WTC11 (cell line): ENCODE measurements at regions not wholly inside any gene's neighbourhood (a gene's known extent, or its start where the extent isn't known, plus 50 kb on each side); places are given as distances from the start of the nearest gene placed in this dataset.

Source experiments
- ELF4 ChIP-seq: sonication (generic); formaldehyde crosslinking; IDR thresholded peaks from 2 replicates; pipeline ENCODE4 v1.8.1; 2022; ENCODE audit warnings: low read depth, mild to moderate bottlenecking, moderate library complexity, missing genetic modification reagents
- SMAD3 ChIP-seq: sonication (generic); formaldehyde crosslinking; IDR thresholded peaks from 2 replicates; pipeline ENCODE4 v1.8.0; 2022; ENCODE audit warnings: missing genetic modification reagents, mild to moderate bottlenecking, borderline replicate concordance
- ZNF232 ChIP-seq: sonication (generic); formaldehyde crosslinking; IDR thresholded peaks from 2 replicates; pipeline ENCODE4 v1.8.0; 2022; ENCODE audit warnings: mild to moderate bottlenecking, missing genetic modification reagents
- TF ChIP-seq, protein P1 (sequence below): sonication (generic); formaldehyde crosslinking; IDR thresholded peaks from 2 replicates; pipeline ENCODE4 v1.8.1; 2023; ENCODE audit warnings: mild to moderate bottlenecking, missing genetic modification reagents, borderline replicate concordance
- TF ChIP-seq, protein P2 (sequence below): sonication (generic); formaldehyde crosslinking; IDR thresholded peaks from 2 replicates; pipeline ENCODE4 v1.8.1; 2022; ENCODE audit warnings: mild to moderate bottlenecking, missing genetic modification reagents, moderate library complexity, borderline replicate concordance
- TF ChIP-seq, protein P3 (sequence below): fragments of 200-600 bp; IDR thresholded peaks from 2 replicates; pipeline ENCODE4 v1.8.0; 2022; ENCODE audit warnings: antibody characterized with exemption
- TF ChIP-seq, protein P4 (sequence below): sonication (generic); formaldehyde crosslinking; IDR thresholded peaks from 2 replicates; pipeline ENCODE4 v1.8.1; 2022; ENCODE audit warnings: low read depth, missing genetic modification reagents, borderline replicate concordance
- TF ChIP-seq, protein P5 (sequence below): sonication (generic); formaldehyde crosslinking; IDR thresholded peaks from 2 replicates; pipeline ENCODE4 v1.8.1; 2023; ENCODE audit warnings: mild to moderate bottlenecking, missing genetic modification reagents
- TF ChIP-seq, protein P6 (sequence below): sonication (generic); formaldehyde crosslinking; IDR thresholded peaks from 2 replicates; pipeline ENCODE4 v1.8.1; 2023; ENCODE audit warnings: mild to moderate bottlenecking, missing genetic modification reagents, moderate library complexity
- TF ChIP-seq, protein P7 (sequence below): sonication (generic); formaldehyde crosslinking; IDR thresholded peaks from 2 replicates; pipeline ENCODE4 v1.8.0; 2022; ENCODE audit warnings: mild to moderate bottlenecking, missing genetic modification reagents

DNA sequence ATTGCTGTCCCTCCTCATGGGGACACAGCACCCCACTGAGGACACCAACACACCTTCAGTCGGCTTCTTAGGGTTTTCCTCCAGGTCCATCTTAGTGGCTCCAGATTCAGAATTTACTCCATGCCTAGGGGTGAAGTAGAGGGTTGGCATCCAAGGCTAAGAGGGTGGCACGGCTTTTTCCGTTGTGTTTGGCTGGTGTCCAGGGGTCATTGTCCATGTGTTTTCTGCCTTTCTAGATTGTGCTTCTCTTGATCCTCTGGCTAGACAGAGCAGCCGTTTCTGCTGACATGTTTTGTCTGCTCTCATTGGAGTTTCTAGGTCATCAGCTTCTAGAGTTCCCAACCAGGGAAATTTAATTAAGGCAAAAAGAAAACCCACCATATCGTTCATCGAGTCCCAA is 291.6 kb upstream of the CELF2 start:
- TF ChIP-seq SMAD3 (CRISPR knock-in tag), result no peak
- TF ChIP-seq, protein P1, sequence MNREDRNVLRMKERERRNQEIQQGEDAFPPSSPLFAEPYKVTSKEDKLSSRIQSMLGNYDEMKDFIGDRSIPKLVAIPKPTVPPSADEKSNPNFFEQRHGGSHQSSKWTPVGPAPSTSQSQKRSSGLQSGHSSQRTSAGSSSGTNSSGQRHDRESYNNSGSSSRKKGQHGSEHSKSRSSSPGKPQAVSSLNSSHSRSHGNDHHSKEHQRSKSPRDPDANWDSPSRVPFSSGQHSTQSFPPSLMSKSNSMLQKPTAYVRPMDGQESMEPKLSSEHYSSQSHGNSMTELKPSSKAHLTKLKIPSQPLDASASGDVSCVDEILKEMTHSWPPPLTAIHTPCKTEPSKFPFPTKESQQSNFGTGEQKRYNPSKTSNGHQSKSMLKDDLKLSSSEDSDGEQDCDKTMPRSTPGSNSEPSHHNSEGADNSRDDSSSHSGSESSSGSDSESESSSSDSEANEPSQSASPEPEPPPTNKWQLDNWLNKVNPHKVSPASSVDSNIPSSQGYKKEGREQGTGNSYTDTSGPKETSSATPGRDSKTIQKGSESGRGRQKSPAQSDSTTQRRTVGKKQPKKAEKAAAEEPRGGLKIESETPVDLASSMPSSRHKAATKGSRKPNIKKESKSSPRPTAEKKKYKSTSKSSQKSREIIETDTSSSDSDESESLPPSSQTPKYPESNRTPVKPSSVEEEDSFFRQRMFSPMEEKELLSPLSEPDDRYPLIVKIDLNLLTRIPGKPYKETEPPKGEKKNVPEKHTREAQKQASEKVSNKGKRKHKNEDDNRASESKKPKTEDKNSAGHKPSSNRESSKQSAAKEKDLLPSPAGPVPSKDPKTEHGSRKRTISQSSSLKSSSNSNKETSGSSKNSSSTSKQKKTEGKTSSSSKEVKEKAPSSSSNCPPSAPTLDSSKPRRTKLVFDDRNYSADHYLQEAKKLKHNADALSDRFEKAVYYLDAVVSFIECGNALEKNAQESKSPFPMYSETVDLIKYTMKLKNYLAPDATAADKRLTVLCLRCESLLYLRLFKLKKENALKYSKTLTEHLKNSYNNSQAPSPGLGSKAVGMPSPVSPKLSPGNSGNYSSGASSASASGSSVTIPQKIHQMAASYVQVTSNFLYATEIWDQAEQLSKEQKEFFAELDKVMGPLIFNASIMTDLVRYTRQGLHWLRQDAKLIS, result no peak
- TF ChIP-seq, protein P2, sequence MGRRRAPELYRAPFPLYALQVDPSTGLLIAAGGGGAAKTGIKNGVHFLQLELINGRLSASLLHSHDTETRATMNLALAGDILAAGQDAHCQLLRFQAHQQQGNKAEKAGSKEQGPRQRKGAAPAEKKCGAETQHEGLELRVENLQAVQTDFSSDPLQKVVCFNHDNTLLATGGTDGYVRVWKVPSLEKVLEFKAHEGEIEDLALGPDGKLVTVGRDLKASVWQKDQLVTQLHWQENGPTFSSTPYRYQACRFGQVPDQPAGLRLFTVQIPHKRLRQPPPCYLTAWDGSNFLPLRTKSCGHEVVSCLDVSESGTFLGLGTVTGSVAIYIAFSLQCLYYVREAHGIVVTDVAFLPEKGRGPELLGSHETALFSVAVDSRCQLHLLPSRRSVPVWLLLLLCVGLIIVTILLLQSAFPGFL (CRISPR knock-in tag), result no peak
- TF ChIP-seq, protein P3, sequence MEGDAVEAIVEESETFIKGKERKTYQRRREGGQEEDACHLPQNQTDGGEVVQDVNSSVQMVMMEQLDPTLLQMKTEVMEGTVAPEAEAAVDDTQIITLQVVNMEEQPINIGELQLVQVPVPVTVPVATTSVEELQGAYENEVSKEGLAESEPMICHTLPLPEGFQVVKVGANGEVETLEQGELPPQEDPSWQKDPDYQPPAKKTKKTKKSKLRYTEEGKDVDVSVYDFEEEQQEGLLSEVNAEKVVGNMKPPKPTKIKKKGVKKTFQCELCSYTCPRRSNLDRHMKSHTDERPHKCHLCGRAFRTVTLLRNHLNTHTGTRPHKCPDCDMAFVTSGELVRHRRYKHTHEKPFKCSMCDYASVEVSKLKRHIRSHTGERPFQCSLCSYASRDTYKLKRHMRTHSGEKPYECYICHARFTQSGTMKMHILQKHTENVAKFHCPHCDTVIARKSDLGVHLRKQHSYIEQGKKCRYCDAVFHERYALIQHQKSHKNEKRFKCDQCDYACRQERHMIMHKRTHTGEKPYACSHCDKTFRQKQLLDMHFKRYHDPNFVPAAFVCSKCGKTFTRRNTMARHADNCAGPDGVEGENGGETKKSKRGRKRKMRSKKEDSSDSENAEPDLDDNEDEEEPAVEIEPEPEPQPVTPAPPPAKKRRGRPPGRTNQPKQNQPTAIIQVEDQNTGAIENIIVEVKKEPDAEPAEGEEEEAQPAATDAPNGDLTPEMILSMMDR, result no peak
- TF ChIP-seq, protein P4, sequence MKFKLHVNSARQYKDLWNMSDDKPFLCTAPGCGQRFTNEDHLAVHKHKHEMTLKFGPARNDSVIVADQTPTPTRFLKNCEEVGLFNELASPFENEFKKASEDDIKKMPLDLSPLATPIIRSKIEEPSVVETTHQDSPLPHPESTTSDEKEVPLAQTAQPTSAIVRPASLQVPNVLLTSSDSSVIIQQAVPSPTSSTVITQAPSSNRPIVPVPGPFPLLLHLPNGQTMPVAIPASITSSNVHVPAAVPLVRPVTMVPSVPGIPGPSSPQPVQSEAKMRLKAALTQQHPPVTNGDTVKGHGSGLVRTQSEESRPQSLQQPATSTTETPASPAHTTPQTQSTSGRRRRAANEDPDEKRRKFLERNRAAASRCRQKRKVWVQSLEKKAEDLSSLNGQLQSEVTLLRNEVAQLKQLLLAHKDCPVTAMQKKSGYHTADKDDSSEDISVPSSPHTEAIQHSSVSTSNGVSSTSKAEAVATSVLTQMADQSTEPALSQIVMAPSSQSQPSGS (CRISPR knock-in tag), result no peak
- TF ChIP-seq ZNF232 (CRISPR knock-in tag), result no peak
- TF ChIP-seq, protein P5, sequence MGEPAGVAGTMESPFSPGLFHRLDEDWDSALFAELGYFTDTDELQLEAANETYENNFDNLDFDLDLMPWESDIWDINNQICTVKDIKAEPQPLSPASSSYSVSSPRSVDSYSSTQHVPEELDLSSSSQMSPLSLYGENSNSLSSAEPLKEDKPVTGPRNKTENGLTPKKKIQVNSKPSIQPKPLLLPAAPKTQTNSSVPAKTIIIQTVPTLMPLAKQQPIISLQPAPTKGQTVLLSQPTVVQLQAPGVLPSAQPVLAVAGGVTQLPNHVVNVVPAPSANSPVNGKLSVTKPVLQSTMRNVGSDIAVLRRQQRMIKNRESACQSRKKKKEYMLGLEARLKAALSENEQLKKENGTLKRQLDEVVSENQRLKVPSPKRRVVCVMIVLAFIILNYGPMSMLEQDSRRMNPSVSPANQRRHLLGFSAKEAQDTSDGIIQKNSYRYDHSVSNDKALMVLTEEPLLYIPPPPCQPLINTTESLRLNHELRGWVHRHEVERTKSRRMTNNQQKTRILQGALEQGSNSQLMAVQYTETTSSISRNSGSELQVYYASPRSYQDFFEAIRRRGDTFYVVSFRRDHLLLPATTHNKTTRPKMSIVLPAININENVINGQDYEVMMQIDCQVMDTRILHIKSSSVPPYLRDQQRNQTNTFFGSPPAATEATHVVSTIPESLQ (CRISPR knock-in tag), result no peak
- no peak for TF ChIP-seq ELF4 (CRISPR knock-in tag)
- TF ChIP-seq, protein P6, sequence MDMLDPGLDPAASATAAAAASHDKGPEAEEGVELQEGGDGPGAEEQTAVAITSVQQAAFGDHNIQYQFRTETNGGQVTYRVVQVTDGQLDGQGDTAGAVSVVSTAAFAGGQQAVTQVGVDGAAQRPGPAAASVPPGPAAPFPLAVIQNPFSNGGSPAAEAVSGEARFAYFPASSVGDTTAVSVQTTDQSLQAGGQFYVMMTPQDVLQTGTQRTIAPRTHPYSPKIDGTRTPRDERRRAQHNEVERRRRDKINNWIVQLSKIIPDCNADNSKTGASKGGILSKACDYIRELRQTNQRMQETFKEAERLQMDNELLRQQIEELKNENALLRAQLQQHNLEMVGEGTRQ, result no peak
- TF ChIP-seq, protein P7, sequence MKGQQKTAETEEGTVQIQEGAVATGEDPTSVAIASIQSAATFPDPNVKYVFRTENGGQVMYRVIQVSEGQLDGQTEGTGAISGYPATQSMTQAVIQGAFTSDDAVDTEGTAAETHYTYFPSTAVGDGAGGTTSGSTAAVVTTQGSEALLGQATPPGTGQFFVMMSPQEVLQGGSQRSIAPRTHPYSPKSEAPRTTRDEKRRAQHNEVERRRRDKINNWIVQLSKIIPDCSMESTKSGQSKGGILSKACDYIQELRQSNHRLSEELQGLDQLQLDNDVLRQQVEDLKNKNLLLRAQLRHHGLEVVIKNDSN (CRISPR knock-in tag), result no peak
